ENCODE measurements at regions not wholly inside any gene's neighbourhood (a gene's known extent, or its start where the extent isn't known, plus 50 kb on each side); places are given as distances from the start of the nearest gene placed in this dataset.
A peak's percentile ranks its signal among the peaks of the same experiment; 100 is the strongest.
"Not testable (repeated sequence)": the region's sequence is repeated elsewhere in the genome, so short reads cannot be mapped to it uniquely, and the experiment has no call there.

DNA sequence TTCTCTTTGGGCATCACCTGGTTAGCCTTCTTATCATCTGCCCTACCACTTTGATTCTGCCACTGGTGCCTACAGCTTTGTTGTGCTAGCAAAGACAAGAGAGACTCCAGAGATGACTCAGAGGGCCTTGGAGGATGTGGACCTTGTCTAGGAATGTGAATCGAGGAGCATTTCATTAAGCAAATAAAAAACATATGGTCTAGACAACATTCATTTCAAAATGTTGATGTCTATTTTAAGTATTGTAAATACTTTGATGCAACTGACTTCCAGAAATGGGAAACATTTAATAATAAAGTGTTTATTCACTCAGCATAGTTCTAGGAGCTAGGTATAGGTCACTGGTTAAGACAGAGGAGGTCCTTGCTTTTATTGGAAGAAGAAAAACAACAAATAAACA, 195.5 kb downstream of the CDCA7 start:
- DNase-seq: no peak

DNA sequence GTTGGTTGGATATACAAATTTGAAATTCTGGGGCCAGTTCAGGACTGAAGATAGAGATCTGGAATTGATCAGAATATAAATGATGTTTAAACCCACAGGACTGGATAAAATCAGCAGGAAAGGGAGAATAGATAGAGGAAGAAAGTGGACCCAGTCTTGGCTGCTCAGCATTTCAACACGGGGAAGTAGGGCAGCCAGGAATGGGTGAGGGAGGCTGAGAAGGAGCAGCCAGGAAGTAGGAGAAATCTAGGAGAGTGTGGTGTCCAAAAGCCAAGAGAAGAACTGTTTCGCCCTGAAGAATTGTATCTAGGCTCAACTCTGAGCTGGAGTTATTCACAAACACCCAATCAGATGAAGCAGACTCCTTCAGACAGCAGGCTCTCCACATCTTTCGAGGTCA, 197.9 kb downstream of the CDCA7 start:
- DNase-seq: no peak

DNA sequence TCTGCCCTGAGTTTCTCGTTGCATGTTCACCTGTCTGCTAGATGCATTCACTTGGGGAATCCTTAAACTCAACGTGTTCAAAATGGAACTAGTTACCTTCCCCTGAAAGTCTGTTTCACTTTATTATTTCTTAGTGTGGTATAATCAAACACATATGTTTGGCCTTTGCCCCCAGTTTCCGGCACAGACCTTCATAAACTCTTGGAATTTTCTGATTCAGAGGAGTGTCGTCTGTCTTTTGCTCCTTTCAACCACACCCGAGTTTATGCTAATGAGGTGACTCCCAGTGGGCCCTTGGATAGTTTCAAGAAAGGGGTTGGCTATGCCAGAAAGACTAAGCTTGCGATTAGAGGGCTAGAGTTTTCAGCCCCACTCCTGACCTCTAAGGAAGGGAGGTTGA, 198.9 kb downstream of the CDCA7 start:
- no peak for DNase-seq

DNA sequence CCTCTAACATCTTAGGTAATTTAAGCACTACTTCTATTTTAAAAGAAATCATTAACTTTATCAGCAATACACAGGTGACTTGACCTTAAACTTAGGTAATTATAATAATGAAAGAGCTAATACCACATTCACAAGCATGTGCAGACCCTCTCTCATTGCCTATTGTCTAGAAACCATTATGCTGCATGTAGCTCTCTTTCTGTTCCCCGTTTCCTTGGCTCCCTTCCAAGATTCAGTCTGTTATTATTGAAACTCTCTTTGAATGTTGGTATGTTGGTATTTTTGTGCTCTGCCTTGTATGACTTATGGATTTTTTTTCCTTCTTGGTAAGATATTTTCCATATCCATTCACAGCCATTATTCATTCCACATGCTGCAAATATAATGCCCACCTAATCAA, 201.2 kb downstream of the CDCA7 start:
- DNase-seq: no peak

DNA sequence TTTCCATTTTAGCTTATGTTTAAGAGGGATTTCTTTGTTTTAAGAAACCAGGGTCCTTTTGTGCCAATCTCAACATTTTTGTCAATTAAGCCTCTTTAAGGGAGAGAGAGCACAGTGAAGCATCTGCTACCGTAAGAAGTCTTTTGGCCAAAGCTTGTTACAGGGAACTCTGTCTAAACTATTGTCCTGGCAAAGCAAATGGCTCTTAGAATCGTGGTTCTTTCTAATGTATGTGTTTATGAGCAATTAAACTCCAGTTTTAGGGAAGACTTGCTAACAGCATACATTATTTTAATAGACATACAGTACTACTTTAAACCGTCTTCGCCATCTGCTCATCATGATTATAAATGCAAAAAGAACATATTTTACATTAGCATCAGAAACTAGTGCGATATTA, 202.1 kb downstream of the CDCA7 start:
- no peak for DNase-seq

DNA sequence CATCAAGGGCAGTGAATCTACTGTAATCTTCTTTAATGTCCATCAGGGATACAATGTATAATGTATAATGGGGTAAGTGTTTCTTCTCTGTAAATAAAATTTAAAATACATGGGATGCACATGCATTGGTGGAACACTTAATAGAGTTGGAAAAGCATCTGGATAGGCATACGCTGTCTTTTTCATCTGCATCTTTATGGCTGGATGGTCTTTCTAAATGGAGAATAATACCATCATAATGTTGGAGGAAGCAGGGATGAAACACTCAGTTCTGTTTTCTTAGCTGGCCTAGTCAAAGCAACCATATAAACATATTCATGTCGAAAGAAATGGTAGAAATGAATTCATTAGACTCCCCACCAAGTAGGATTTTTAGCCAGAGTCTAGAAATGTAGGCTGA, 202.8 kb downstream of the CDCA7 start:
- no peak for DNase-seq

DNA sequence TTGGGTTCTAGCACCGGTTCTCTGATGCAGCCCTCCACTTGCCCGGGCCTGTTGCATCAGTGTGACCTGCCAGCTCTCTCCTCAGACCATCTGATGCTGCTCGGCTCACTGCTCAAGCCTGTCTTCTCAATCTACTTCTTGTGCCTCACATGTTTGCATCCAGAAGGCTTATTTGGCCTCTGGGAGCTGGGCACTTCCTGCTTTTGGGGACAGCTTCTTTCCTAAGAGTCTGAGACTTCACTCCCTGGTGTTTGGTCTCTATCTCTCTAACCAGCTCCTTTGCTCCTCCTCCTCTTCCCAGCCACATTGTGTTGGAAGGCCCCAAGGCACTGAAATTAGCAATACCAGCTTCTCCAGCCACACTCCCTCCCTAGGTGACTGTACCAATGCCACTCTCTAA, 212.8 kb downstream of the CDCA7 start:
- DNase-seq: no peak

DNA sequence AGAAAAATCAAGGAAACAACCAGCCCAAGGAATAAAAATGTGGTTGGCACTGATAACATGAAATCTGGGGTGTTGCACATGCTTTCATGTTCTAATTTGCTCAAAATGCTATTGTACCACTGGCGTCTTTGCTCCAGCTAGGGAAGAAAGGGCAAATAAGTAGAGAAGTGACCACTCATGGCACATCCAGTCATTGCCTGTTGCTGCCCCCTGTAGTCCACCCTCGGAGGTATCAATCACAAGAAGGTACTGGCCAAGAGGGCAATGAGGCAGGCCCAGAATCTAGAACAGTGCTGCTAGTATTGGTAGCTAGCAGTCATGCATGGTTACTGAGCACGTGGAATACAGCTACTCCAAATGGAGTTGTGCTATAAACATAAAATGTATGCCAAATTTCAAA, 213.4 kb downstream of the CDCA7 start:
- DNase-seq: peak; percentile 43

DNA sequence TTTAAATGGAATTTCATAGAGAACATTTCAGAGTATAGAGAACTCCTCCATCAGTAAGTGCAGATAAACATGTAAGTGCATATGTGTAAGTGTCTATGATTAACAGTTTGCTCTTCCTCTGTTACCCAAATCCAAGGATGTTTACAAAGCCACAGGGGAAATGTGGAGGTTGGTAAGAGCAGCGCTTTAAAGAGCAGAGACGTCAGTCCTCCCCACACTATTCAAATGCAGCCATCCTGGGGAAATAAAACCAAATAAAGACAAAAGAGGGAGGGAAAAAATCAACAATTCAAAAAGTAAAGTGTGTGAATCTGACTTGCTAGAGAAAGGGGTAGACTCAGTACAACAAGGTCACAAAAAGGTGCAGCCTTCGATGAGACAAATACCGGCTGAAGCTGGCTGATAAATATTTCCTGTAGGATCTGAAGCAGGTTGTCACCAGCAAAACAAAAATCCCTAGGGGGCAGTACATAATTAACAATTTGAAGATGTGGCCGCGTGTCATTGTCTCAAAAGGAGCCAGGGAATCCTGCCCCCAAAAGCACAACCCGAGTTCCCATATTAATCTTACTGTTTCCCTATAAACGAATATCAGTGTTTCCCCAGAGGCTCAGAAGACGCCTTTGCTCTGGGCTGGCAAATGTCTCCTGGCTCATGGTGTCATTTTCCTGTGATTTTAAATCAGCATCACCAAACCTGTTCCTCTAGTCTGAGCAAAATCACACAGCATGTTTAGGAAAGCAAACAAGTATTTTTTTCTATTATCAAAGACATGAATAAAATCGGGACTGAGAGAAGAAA, 216.5 kb downstream of the CDCA7 start:
- peak; percentile 19 for DNase-seq

DNA sequence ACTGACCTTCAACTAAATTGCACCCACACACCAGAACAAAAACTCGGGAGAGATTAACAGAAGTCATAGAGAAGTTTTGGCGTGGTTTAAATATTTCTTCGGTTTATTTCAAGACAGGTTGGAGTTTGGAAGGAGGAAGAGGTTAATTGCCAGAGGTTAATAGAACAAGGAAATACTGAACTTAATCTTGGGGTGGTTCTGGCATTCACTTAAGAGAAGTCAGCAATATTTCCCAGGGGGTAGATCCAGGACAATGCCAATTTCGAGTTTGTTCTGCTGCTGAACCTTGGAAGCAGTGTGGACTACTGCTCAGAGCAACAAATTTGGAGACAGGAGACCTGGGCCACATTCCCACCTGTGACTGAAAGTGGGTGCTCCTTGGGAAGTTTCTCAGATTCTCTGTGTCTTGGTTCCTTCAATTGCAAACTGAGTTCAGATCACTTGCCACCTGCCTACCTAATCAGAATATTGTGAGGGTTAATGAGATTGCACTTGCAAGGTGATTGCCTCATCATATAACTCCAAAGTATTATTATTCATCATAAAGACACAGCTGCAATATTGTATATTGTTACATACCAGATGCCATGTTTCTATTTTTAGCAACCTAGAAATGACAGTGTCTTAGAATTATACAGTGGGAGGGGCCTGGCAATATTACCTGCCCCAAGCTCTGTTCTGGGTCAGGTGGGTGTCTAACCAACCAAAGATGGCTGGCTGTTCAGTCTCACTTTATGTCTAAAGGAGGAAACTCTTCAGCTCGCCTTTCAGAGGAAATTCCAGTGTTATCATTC, 217.4 kb downstream of the CDCA7 start:
- DNase-seq: no peak

DNA sequence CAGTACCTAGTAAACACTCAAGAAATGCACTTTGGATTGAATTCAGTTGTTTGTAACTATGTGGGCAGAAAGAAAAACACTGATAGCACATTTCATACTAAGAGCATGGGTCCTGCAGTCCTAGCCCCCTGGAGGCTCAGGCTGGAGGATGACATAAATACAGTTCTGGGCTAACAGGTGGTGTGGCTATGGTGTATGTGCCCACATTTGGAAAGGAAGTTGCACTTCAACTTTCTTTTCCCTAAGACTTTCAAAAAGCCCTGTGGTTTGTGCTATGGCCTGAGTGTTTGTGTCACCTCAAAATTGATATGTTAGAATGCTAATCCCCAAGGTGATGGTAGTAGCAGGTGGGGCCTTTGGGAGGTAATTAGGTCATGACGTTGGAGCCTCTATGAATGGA, 218.2 kb downstream of the CDCA7 start:
- DNase-seq: no peak

DNA sequence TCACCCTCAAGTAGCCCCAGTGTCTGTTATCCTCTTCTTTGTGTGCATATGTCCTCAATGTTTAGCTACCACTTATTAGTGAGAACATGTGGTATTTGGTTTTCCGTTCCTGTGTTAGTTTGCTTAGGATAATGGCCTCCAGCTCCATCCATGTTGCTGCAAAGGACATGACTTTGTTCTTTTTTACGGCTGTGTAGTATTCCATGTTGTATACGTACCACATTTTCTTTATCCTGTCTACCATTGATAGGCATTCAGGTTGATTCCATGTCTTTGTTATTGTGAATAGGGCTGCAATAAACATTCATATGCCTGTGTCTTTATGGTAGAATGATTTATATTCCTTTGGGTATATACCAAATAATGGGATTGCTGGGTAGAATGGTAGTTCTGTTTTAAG, 219.1 kb downstream of the CDCA7 start:
- DNase-seq: not testable (repeated sequence)

DNA sequence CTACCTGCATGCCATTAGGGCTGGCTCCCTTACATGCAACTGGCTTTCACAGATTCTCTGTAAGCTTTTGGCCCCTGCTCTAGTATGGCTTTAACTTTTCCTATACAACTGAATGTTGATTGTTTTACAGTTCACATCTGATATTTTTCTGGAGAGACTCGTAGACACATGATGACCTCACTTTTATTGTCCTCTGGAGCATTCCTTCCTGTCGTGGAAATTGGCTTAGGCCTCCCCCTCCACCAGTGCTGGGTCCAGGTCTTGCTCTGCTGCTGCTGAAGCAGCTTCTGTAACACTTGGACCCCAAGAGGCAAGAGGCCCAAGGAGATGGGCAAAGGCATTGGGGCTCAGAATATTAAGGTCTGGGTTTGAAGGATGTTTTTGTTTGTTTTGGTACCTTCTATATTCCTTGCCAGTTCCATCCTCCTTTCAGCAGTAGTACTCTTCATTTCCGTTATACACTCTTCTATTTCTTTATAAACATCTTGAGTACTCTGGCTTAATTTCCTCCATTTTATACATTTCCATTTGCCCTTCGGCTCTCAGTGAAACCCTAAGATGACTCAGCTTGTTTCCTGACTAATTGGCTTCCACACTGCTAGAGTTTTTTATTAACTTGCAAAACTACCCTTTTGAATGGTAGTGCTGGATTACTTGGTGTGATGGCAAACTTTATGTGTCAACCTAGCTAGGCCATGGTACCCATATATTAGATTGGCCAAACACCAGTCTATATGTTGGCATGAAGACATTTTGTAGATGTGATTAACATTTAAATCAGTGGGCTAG, 219.8 kb downstream of the CDCA7 start:
- no peak for DNase-seq

DNA sequence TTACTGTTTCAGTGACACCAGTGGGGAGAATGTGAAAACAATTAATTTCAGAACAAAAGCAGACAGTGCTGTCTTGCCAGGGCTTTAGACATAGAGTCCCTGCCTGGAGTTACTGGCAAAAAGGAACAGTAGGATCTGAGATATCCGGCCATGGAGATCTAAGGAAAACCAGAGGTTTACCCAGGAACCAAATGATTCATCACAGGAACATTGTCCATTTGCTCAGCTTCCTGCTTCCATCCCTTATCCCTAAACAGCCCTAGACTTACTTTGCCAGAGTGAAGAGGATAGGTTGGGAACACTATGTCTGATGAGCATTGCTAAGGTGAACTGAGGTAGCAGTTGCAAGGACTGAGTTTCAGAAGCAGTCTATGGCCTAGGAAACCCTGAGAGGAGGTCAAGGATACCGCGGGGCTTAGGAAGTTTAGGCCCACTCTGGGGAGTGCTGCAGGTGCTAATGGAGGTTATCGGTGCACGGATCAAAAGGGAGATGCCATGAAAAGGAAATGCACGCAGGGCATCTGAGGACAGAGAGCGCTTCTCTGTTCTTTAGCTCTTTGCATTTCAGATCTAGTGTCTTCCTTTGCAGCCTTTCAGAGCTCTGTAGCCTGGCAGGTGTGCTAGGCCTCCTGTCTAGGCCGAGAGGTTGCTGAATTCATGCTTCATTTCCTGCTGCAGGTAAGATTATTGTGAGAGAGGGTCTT, 223.9 kb downstream of the CDCA7 start:
- no peak for DNase-seq

DNA sequence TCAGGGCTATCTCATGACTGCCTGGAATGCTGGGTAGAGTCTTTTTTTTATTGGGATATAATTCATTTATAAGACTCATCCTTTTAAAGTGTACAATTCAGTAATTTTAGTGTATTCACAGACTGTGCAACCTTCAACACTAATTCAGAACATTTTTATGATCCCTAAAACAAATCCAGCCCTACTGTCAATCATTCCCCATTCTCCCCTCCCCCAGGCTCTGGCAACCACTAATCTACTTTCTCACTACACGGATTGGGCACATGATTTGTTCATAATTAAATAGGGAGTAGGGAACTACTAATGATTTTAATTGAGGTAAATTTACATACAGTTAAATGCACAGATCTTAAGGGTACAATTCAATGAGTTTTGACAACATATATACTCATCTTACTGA, 225.7 kb downstream of the CDCA7 start:
- no peak for DNase-seq

DNA sequence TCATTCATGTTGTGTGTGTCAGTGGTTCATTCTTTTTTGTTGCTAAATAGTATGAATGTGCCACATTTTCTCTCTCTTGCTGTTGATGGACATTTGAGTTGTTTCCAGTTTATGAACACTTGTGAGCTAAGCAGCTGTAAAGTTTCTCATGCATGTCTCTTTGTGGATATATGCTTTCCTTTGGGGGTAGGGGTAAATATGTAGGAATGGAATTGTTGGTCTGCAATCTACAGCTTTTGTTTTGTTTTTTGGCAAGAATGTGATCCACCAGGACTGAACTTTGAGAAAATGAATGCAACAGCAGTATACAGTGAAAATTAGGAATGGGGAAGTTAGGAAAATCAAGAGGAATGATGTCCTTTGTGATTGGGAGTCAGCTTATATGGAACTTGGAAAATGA, 226.3 kb downstream of the CDCA7 start:
- DNase-seq: no peak

DNA sequence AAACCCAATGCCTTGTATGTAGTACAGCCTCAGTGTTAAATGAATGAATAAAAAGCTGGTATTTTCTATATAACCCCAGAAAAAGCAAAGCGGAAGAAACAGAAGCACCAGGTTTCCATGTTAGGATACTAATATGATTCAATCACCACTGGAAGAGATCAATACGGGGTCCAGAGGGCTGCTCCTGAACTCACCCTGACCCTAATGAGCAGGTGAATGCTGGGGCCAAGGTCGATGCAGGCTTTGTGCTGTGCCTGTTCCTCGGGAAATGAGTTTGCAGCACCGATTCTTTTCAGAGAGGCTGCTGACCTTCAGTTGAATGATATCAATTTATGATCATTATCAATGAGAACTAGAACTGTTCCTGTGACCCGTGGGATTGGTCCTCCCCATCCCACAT, 228.5 kb downstream of the CDCA7 start:
- DNase-seq: no peak

DNA sequence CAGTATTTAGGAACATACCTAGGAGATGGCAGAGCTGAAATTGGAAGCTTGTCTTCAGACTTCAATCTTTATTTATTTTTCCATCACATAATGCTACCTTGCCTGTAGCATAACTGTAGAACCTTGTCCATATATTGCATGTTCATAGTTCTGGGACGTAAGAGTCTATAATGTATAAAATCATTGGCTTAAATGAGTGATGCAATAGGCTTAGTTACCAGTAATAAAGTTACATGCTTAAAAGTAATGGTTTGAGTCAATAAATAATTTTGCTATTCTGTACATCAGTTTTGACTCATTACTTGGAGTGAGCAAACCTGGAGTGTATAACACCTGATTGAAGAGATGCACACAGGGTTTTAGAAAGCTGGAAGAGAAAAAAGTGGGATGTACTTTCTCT, 229.3 kb downstream of the CDCA7 start:
- no peak for DNase-seq

DNA sequence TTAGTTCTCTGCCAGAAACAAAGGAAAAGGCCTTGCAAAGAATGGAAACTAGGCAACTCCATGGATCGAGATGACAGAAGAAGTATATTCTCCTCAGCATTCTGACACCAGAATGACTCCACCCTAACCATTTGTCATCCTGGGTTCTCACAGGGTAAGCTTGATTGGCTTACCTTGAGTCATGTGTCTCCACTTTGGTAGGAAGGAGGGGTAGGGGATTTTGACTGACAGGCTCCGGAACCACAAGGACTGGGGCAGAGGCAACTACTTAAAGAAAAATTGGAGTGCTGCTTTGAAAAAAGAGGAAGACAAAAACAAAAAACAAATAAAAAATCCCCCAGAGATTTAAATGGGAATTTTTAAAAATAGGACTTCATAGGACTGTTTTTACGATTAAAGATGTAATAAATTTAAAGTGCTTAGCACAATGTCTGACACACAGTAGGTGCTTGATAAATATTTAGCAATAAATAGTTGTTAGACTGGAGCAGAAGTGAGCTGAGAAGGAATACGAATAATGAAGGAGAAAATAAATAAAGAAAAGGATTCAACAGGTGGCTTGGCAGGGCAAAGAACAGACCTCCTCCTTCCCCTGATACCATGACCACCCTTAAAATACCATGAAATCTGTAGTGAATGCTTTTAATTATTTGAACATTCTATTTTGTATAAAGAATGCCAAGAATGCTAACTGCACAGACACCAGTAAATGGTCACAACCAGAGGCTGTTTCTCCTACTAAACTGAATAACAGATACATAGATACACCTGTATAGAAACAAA, 230.2 kb downstream of the CDCA7 start:
- peak; percentile 41 for DNase-seq

DNA sequence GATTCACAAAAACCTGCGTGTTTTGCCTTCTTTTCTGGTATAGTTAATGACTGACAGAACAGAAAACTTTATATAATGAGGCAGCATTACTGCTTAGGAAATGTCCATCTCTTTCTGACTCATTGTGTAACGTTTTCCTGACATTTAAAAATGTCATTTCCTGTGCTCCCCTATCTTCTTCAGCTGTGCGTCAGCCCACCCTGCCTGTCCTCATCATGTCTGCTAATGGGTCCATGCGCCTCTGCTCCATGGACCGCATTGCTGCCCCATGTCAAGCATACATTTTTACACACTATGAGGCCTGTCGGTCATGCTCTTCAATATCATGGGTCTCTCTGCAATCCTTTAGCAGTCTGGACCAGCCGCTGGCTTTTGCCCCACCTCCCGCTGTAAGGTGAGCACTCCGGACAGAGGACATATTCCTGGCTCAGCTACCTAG, 234.3 kb downstream of the CDCA7 start:
- DNase-seq: no peak

DNA sequence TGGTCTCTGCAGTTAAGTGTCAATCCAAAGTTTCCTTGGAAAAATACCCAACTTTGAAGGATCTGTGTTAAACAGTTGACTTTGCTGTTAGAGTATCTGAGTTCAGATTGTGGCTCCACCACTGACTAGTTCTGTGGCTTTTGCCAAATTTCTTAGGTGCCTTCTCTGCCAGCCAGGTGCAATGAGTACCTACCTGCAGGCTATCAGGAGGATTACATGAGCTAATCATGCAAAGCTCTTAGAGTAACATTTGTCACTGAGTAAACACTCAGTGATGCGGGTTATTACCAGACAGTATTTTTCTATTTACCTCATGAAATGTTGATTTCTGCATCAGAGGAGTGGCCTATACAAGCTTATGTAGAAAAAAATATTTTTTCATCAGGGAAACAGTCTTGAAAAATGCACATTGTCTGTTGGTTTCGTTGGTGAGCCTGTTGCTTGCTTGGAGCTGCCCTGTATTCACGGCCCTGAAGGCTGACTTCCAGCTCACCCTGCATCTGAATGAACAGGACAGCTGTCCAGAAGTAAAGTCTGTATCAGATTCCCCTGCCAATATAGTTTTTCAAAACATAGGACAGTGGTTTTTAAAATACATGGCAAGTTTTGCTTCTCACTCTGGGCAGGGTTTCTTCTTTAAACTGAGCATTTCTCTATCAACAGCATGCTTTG, 235.1 kb downstream of the CDCA7 start:
- DNase-seq: no peak

Data from inflammatory macrophage treated with lipopolysaccharide for 4 hours (primary cell).